ENCODE measurements at regions not wholly inside any gene's neighbourhood (a gene's known extent, or its start where the extent isn't known, plus 50 kb on each side); places are given as distances from the start of the nearest gene placed in this dataset.

DNA sequence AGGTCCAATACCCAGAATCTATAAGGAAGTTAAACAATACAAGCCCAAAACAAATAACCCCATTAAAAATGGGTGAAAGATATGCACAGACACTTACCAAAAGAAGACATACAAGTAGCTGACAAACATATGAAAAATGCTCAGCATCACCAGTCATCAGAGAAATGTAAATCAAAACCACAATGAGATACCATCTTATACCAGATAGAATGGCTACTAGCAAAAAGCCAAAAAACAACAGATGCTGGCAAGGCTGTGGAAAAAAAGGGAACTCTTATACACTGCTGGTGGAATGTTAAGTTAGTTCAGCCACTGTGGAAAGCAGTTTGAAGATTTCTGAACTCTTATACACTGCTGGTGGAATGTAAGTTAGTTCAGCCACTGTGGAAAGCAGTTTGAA lies 331.1 kb downstream of the KIF20B start:
- TF ChIP-seq EZH2 (IDR thresholded peaks at IDR 0.05): no peak
- no peak for TF ChIP-seq FOXP2 (optimal IDR thresholded peaks at IDR 0.05; ENCODE audit: control extremely low read depth, extremely low read length, insufficient read depth)
